ENCODE measurements at regions not wholly inside any gene's neighbourhood (a gene's known extent, or its start where the extent isn't known, plus 50 kb on each side); places are given as distances from the start of the nearest gene placed in this dataset.

DNA sequence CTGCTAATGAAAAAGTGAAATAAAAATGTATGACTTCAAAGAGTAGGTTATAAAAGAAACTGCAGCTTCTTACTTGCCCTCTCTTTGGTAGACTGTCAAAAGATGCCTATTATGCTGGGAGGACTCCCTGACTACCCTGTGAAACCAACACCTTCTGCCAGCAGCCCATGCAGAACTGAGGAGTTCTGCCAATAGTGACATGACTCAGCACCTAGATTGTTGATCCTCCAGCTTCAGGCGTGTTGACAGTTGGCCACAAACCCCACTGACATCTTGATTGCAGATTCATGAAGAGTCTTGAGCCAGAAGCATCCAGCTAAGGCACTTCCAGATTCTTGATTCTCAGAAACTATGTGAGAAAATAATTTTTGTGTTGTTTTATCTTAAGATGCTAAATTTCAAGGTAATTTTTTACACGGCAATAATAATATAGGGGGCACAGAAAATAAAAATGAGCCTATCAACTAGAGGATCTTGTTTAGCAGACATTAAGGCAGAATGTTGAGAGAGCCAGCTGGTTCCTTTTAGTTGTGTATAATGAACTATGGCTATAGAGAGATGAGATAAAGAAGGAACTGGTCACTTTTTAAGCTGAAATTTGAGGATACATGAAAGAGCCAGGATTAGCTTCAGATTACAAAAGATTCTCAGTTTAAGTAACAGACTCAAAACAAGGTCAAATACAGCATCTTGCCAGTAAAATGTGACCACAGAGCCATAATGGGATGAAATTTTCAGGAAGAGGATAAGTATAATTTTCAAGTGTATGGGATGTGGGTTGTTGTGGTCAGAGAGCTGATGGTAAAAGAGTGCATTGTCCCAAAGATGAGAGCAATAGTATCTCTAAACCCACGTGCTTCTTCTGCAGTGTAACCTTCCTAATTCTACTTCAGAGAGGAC lies 588.7 kb upstream of the CBLB start:
- DNase-seq (ENCODE audit: low spot score), result no peak
- TF ChIP-seq, protein P1, sequence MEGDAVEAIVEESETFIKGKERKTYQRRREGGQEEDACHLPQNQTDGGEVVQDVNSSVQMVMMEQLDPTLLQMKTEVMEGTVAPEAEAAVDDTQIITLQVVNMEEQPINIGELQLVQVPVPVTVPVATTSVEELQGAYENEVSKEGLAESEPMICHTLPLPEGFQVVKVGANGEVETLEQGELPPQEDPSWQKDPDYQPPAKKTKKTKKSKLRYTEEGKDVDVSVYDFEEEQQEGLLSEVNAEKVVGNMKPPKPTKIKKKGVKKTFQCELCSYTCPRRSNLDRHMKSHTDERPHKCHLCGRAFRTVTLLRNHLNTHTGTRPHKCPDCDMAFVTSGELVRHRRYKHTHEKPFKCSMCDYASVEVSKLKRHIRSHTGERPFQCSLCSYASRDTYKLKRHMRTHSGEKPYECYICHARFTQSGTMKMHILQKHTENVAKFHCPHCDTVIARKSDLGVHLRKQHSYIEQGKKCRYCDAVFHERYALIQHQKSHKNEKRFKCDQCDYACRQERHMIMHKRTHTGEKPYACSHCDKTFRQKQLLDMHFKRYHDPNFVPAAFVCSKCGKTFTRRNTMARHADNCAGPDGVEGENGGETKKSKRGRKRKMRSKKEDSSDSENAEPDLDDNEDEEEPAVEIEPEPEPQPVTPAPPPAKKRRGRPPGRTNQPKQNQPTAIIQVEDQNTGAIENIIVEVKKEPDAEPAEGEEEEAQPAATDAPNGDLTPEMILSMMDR (IDR thresholded peaks at IDR 0.05), result no peak
- Histone ChIP-seq H3K4me3 (no peak overlapping the region), H3K27ac (no peak overlapping the region)

GRCh38 chr3:106458952-106459351 lies 590.1 kb upstream of the CBLB start:
- TF ChIP-seq, protein P1 (IDR thresholded peaks at IDR 0.05), result no peak
- Histone ChIP-seq H3K27ac (no peak overlapping the region), H3K4me3 (no peak overlapping the region)
- no peak for DNase-seq (ENCODE audit: low spot score)

DNA sequence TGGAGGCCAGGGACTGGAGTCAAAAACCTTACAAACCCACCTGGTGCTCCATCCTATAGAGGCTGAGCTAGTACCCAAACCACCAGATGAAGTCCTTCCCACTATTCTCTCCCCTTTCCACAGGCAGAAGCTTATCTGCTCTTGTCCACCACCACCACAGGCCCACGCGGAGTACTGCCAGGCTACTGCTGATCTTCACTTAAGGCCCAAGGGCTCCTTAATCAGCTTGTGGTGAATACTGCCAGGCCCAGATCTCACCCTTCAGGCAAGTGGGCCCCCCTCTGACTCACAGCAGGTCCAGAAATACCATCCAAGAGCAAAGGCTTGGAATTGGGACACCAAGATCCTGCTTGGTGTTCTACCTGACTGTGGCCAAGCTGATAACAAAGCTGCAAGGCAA lies 598.1 kb upstream of the CBLB start:
- TF ChIP-seq, protein P1 (IDR thresholded peaks at IDR 0.05), result no peak
- no peak overlapping the region for H3K27ac ChIP-seq
- no peak for DNase-seq (ENCODE audit: low spot score)

GRCh38 chr3:106473576-106474475 lies 605.0 kb upstream of the CBLB start:
- TF ChIP-seq, protein P1 (IDR thresholded peaks at IDR 0.05), result no peak
- no peak for DNase-seq (ENCODE audit: low spot score)
- Histone ChIP-seq H3K4me3 (no peak overlapping the region), H3K27ac (no peak overlapping the region)

More for the DNA sequence above, 598.1 kb upstream of the CBLB start:
- no peak overlapping the region for H3K4me3 ChIP-seq

DNA sequence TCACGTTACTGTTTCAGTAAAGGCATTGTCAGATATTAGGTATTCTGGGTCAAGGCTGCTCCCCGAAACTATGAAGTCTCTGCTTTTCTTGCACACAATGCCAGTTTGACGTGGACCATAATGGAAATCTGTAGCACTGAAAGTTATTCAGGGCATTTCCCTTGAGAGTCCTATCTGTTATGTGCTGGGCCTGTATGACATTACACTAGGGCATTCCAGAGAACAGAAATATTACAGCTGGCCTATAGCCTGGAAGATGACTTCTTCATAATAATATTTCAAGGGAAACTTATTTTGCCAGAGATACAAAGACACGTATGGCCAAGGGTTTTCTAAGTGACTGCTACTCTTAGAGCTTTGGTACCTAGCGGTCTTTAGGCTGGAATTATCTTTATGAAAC lies 613.6 kb upstream of the CBLB start:
- TF ChIP-seq, protein P1 (IDR thresholded peaks at IDR 0.05), result no peak
- no peak for DNase-seq (ENCODE audit: low spot score)
- Histone ChIP-seq H3K4me3 (no peak overlapping the region), H3K27ac (no peak overlapping the region)

DNA sequence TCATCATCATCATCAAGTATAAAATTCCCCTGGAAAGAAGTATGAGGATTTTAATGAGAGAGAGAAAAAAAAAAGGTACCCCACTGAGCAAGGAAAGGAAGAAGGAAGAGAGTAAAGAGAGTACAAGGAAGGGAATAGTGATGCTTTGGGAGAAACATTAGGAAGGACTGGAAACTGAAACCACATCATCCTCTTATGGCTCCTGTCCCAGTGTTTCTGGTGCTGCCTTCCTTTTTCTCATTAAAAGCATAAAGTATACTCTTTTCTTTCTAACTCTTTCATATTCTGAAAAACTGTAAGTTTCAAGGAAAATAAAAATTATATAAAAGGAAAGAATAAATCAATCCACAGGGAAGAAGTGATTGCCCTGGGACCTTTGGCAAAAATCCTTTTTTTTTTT lies 616.4 kb upstream of the CBLB start:
- H3K27ac ChIP-seq, result no peak overlapping the region
- H3K4me3 ChIP-seq, result no peak overlapping the region
- TF ChIP-seq, protein P1 (IDR thresholded peaks at IDR 0.05), result no peak
- no peak for DNase-seq (ENCODE audit: low spot score)
